Heart right ventricle (tissue), 16 donors: ENCODE measurements at regions not wholly inside any gene's neighbourhood (a gene's known extent, or its start where the extent isn't known, plus 50 kb on each side); places are given as distances from the start of the nearest gene placed in this dataset.

Experiments used
- ATAC-seq, 8 donors: fragments of 200-7000 bp; cut with Tn5 transposase; one replicate each; pipeline ENCODE4 v1.9.1; 2020; ENCODE audit warnings: mild to moderate bottlenecking in 8 of 8, moderate library complexity in 8 of 8, moderate number of reproducible peaks in 1 of 8
- DNase-seq, 2 donors: peaks; one replicate each; pipeline ENCODE4 v3.0.0-alpha.2; 2020
- H3K27ac ChIP-seq, 10 donors: fragments of 200-600 bp; sonication (generic) in 2 of 10; one replicate each; pipeline versions ENCODE4 v1.5.0 to v1.8.0; 2020 to 2022; ENCODE audit warnings: mild to moderate bottlenecking in 3 of 10
- H3K27me3 ChIP-seq, 7 donors: fragments of 200-600 bp; one replicate each; pipeline ENCODE4 v1.8.0; 2021 to 2022; ENCODE audit warnings: mild to moderate bottlenecking in 2 of 7
- H3K36me3 ChIP-seq, 9 donors: fragments of 200-600 bp; sonication (generic) in 1 of 9; one replicate each; pipeline versions ENCODE4 v1.5.0 to v1.8.0; 2020 to 2022; ENCODE audit warnings: mild to moderate bottlenecking in 2 of 9
- H3K4me1 ChIP-seq, 9 donors: fragments of 200-600 bp; sonication (generic) in 1 of 9; one replicate each; pipeline versions ENCODE4 v1.5.0 to v1.8.0; 2020 to 2022; ENCODE audit warnings: mild to moderate bottlenecking in 4 of 9
- H3K4me3 ChIP-seq, 10 donors: fragments of 200-600 bp; sonication (generic) in 2 of 10; one replicate each; pipeline versions ENCODE4 v1.5.0 to v1.8.0; 2020 to 2022; ENCODE audit warnings: mild to moderate bottlenecking in 7 of 10, moderate library complexity in 2 of 10
- H3K9me3 ChIP-seq, 11 donors: fragments of 200-600 bp in 10 of 11; sonication (generic) in 2 of 11; one replicate each; pipeline versions ENCODE4 v1.5.0 to v1.8.0; 2013 to 2022; ENCODE audit warnings: mild to moderate bottlenecking in 2 of 11, control low read depth in 1 of 11, moderate library complexity in 1 of 11
- CTCF ChIP-seq, 9 donors: fragments of 200-600 bp; sonication (generic) in 2 of 9; IDR thresholded peaks; one replicate each; pipeline versions ENCODE4 v1.5.0 to v1.8.0; 2021 to 2022; ENCODE audit warnings: antibody characterized with exemption in 9 of 9, mild to moderate bottlenecking in 5 of 9, moderate library complexity in 1 of 9
- WGBS, 2 donors: extraction: QIAGEN DNeasy Blood & Tissue Kit; methylation state at CpG; one replicate each; pipeline ENCODE4 v1.1.7; 2013; ENCODE audit warnings: inconsistent platforms in 1 of 2; 5-methylcytosine and 5-hydroxymethylcytosine counted together
- intact Hi-C, 10 donors: fragments of 100-400 bp; cut with DNase I; formaldehyde crosslinking; loops; one replicate each; pipeline versions ENCODE4 v1.11.1 to v1.14.2; 2022
- donor health status: Arrhythmogenic right ventricular cardiomyopathy.
- donor health status: ischemic (EF 13 %, LVEDD 7.1; RV severe dilation, severe dysfunction).
- donor health status: healthy with polysubstance abuse.
- donor health status: DM: no; HTN: yes; CAD: no.
- donor health status: DM: no; HTN: no; CAD: no.
- donor health status: ischemic (EF 25% LVEDD 6.9; RV normal size, moderate dysfunction).
- donor health status: ischemic (EF 25% LVEDD 5.7; RV mildly dilated, moderate dysfunction).
- donor health status: healthy.
- donor health status: DM: yes; HTN: yes; CAD: no.
- donor health status: Ischemic cardiomyopathy.
- donor health status: ischemic (EF 35%, LVEDD 5.7; RV mildly dilated, moderate dysfunction).
- donor health status: nonischemic (EF 11% LVEDD 7.7; RV severe dilation, severe dysfunction).
- donor health status: DM: yes; HTN: yes; CAD: no.
- donor health status: PGD.
- donor health status: ischemic (EF 29% LVEDD 5.4; RV normal size, mild dysfunction).
- donor health status: nonischemic (EF 23%, LVEDD 6.1; RV moderate dilation, normal function).

DNA sequence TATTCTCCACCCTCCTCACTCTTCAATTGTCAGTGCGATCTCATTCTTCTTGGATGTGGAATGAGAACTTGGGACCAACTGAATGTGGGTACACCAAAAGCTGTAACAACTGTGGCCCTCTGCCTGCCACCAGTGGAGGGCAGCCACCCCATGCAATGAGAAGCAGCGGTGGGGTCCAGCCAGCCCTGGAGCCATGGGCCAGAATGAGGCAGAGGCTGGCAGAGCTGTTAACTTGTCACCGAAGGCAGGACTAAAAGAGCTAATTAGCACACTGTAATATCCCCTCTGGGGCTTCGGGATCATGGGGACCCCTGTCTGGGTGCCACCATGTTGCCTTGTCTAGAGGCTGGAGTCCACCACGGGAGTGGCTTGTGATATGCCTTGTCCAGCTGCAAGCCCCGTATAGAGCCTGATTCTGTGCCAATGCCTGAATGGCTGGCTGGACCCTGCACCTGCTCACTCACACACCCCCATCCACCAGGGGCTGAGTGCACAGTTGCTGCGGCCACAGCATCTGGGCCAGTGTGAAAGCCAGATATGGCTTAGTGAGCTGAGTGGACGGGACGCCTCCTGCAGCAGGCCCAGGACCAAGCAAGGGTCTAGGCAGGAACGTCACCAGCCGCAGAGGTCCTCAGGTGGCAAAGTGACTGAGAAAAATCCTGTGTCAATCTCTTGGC is 680.5 kb downstream of the DSC3 start:
- 92% methylated on average over 11 of the region's 11 CpGs for WGBS, 2 donors
- intact Hi-C loops, result loop anchor here in 1 of 10 donors (10.0 kb wide), 1 partner anchor 53 kb away; no protein-coding TSS in a partner anchor
- Histone ChIP-seq H3K4me1 (no peaks in the 10 kb centered on the region), H3K27ac (no peak overlapping the region), H3K36me3 (no peaks in the 10 kb centered on the region), H3K9me3 (no peaks in the 10 kb centered on the region), H3K4me3 (no peak overlapping the region), H3K27me3 (no peaks in the 10 kb centered on the region)
- no peak for TF ChIP-seq CTCF (IDR thresholded peaks at IDR 0.05)
- DNase-seq (no peak), ATAC-seq (peak in 1 of 8 donors; percentile 34)

DNA sequence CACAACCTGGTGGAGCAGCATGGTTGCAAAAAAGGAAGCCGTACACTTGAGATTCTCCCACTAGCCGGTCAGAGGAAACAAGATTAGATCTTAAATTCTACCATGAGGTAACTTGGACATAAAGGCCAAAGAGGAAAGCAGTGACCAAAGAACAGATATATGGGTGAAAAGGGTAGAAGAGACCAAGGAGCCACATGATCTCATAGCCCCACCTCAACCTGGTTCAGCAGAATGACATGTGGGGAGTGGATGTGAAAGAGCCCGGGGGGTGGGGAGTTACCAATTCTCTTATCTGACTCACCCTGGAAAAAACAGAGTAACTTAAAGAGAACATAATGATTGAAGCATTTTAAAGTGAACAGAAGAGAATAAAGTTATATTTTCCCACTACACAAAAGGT is 683.0 kb downstream of the DSC3 start:
- H3K27me3 ChIP-seq, result no peaks in the 10 kb centered on the region
- H3K9me3 ChIP-seq, result no peaks in the 10 kb centered on the region
- intact Hi-C loops, result loop anchor here in 1 of 10 donors (10.0 kb wide), 1 partner anchor 545 kb away; no protein-coding TSS in a partner anchor
- 61 to 75% methylated on average over 3 of the region's 3 CpGs for WGBS, 2 donors
- H3K27ac ChIP-seq, result no peak overlapping the region
- DNase-seq (no peak), ATAC-seq (no peak)
- no peak for TF ChIP-seq CTCF (IDR thresholded peaks at IDR 0.05)
- H3K4me3 ChIP-seq, result no peak overlapping the region
- H3K4me1 ChIP-seq, result no peaks in the 10 kb centered on the region
- no peaks in the 10 kb centered on the region for H3K36me3 ChIP-seq

DNA sequence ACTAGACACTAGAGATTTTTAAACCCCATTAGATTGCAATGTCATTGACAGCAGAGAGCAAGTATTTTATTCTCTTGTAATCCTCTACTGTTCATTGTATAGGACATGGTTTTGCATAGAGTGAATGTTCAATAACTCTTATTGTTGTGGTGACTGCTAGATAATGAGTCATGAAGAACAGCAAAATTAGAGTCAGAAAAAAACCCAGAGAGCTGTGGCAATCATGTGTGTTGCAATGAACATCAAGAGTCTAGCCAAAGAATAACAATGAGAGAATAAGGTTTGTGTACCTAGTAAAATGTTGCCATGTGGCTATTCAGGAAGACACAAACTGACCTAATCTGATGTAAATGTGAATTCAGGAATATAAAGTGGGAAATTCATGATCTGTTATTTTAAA is 684.0 kb downstream of the DSC3 start:
- DNase-seq (no peak), ATAC-seq (no peak)
- no peak overlapping the region for H3K27ac ChIP-seq
- no peaks in the 10 kb centered on the region for H3K4me1 ChIP-seq
- H3K27me3 ChIP-seq, result no peaks in the 10 kb centered on the region
- intact Hi-C loops, result loop anchor here in 1 of 10 donors (10.0 kb wide), 1 partner anchor 544 kb away; no protein-coding TSS in a partner anchor
- no peak overlapping the region for H3K4me3 ChIP-seq
- H3K36me3 ChIP-seq, result no peaks in the 10 kb centered on the region
- TF ChIP-seq CTCF (IDR thresholded peaks at IDR 0.05), result no peak
- H3K9me3 ChIP-seq, result no peaks in the 10 kb centered on the region

GRCh38 chr18:30352551-30353168 is 689.9 kb downstream of the DSC3 start:
- Histone ChIP-seq H3K4me1 (no peaks in the 10 kb centered on the region), H3K4me3 (no peak overlapping the region), H3K9me3 (peaks cover 0 to 7% (median 0%) of the 10 kb centered on the region in 11 donors), H3K36me3 (no peaks in the 10 kb centered on the region), H3K27ac (no peak overlapping the region), H3K27me3 (no peaks in the 10 kb centered on the region)
- DNase-seq (no peak), ATAC-seq (peak in 1 of 8 donors; percentile 30)
- intact Hi-C loops, result loop anchor here in 1 of 10 donors (10.0 kb wide), 1 partner anchor 538 kb away; no protein-coding TSS in a partner anchor
- no peak for TF ChIP-seq CTCF (IDR thresholded peaks at IDR 0.05)
- WGBS, 2 donors, result 94 to 95% methylated on average over 20 of the region's 20 CpGs
